ENCODE measurements at regions not wholly inside any gene's neighbourhood (a gene's known extent, or its start where the extent isn't known, plus 50 kb on each side); places are given as distances from the start of the nearest gene placed in this dataset.

- Histone ChIP-seq H3K27ac (no peak overlapping the region), H3K4me1 (no peaks in the 10 kb centered on the region), H3K36me3 (no peaks in the 10 kb centered on the region), H3K27me3 (no peaks in the 10 kb centered on the region), H3K4me3 (no peak overlapping the region), H3K9me3 (no peaks in the 10 kb centered on the region)
- ATAC-seq: no peak
- TF ChIP-seq CTCF (IDR thresholded peaks at IDR 0.05): no peak
- 59 to 68% methylated on average over 4 of the region's 4 CpGs for WGBS, 2 donors
- DNase-seq: no peak
- FAIRE-seq: no peak
- intact Hi-C loops (cut with DNase I): no loop called here
Measured at GRCh38 chr20:7691647-7692269, 248.5 kb downstream of the HAO1 start.

GRCh38 chr20:7692478-7692877 lies 247.8 kb downstream of the HAO1 start:
- intact Hi-C loops (cut with DNase I): no loop called here
- H3K27me3 ChIP-seq: no peaks in the 10 kb centered on the region
- H3K4me3 ChIP-seq: no peak overlapping the region
- no peaks in the 10 kb centered on the region for H3K36me3 ChIP-seq
- WGBS, 2 donors: 27 to 35% methylated on average over 1 of the region's 1 CpG
- ATAC-seq (no peak), FAIRE-seq (no peak), DNase-seq (no peak)
- no peaks in the 10 kb centered on the region for H3K9me3 ChIP-seq
- H3K4me1 ChIP-seq: no peaks in the 10 kb centered on the region
- TF ChIP-seq CTCF (IDR thresholded peaks at IDR 0.05): no peak
- no peak overlapping the region for H3K27ac ChIP-seq

GRCh38 chr20:7693761-7694160 lies 246.5 kb downstream of the HAO1 start:
- Histone ChIP-seq H3K27me3 (no peaks in the 10 kb centered on the region), H3K4me3 (no peak overlapping the region), H3K9me3 (no peaks in the 10 kb centered on the region), H3K36me3 (no peaks in the 10 kb centered on the region), H3K27ac (no peak overlapping the region), H3K4me1 (no peaks in the 10 kb centered on the region)
- no peak for TF ChIP-seq CTCF (IDR thresholded peaks at IDR 0.05)
- intact Hi-C loops (cut with DNase I): no loop called here
- no peak for FAIRE-seq
- ATAC-seq: peak in 1 of 4 donors; percentile 60
- no peak for DNase-seq

GRCh38 chr20:7695051-7695495 lies 245.2 kb downstream of the HAO1 start:
- no peaks in the 10 kb centered on the region for H3K9me3 ChIP-seq
- FAIRE-seq (no peak), ATAC-seq (peak in 1 of 4 donors; percentile 44), DNase-seq (no peak)
- intact Hi-C loops (cut with DNase I): no loop called here
- H3K4me3 ChIP-seq: no peak overlapping the region
- no peaks in the 10 kb centered on the region for H3K36me3 ChIP-seq
- H3K27ac ChIP-seq: no peak overlapping the region
- H3K4me1 ChIP-seq: no peaks in the 10 kb centered on the region
- H3K27me3 ChIP-seq: no peaks in the 10 kb centered on the region
- WGBS, 2 donors: 62 to 72% methylated on average over 5 of the region's 5 CpGs
- TF ChIP-seq CTCF (IDR thresholded peaks at IDR 0.05): no peak

- DNase-seq (no peak), ATAC-seq (peak in 1 of 4 donors; percentile 57), FAIRE-seq (no peak)
- Histone ChIP-seq H3K36me3 (no peaks in the 10 kb centered on the region), H3K9me3 (no peaks in the 10 kb centered on the region), H3K27me3 (no peaks in the 10 kb centered on the region), H3K4me3 (no peak overlapping the region), H3K4me1 (no peaks in the 10 kb centered on the region), H3K27ac (no peak overlapping the region)
- TF ChIP-seq CTCF (IDR thresholded peaks at IDR 0.05): no peak
- intact Hi-C loops (cut with DNase I): no loop called here
Measured at GRCh38 chr20:7695635-7696034, 244.6 kb downstream of the HAO1 start.
